ENCODE measurements at regions not wholly inside any gene's neighbourhood (a gene's known extent, or its start where the extent isn't known, plus 50 kb on each side); places are given as distances from the start of the nearest gene placed in this dataset.

- TF ChIP-seq EP300 (IDR thresholded peaks at IDR 0.05) (no peak), POLR2A (IDR thresholded peaks at IDR 0.05) (no peak), CTCF (IDR thresholded peaks at IDR 0.05) (no peak), POLR2AphosphoS5 (IDR thresholded peaks at IDR 0.05) (no peak)
These were observed 228.8 kb upstream of the ALCAM start for GRCh38 chr3:105137911-105138310.

Measured in sigmoid colon (tissue), 4 donors.